IMR-90 (cell line): ENCODE measurements at regions not wholly inside any gene's neighbourhood (a gene's known extent, or its start where the extent isn't known, plus 50 kb on each side); places are given as distances from the start of the nearest gene placed in this dataset.

Experiments
- ATAC-seq: fragments of 200-7000 bp; cut with Tn5 transposase; 2 replicates; pipeline ENCODE4 v1.9.1; 2020; ENCODE audit warnings: low read depth, mild to moderate bottlenecking, moderate library complexity
- BruUV-seq: library from RNA; stranded (reverse); fragments of 400-500 nt; replicated peaks from 2 replicates; lab custom pipeline; 2021; lab: Mats Ljungman, UMichigan
- CTCF ChIA-PET: fragments of 300-600 bp; formaldehyde crosslinking; extraction: SDS; loops from one replicate; lab custom pipeline; 2021; ENCODE audit warnings: antibody characterized with exemption; lab: Yijun Ruan, JAX
- POLR2A ChIA-PET: fragments of 300-600 bp; sonication (Branson Sonifier 250); formaldehyde crosslinking; loops from one replicate; lab custom pipeline; 2022; ENCODE audit warnings: antibody characterized with exemption; ENCODE audit not compliant: unreplicated experiment; lab: Charles Lee
- DNase-seq: peaks from one replicate; pipeline ENCODE4 v3.0.0; 2013
- H2AFZ ChIP-seq: replicated peaks from 2 replicates; pipeline ENCODE3; 2013; ENCODE audit warnings: low read length, mild to moderate bottlenecking; ENCODE audit not compliant: poor library complexity
- H2AK5ac ChIP-seq: 2 replicates; pipeline ENCODE4 v1.6.1; 2013; ENCODE audit warnings: low read depth, low read length, inconsistent platforms
- H2AK9ac ChIP-seq: replicated peaks from 2 replicates; pipeline ENCODE3; 2013; ENCODE audit warnings: mild to moderate bottlenecking, low read depth, low read length, moderate library complexity; ENCODE audit not compliant: poor library complexity
- H2BK120ac ChIP-seq: 2 replicates; pipeline ENCODE4 v1.6.1; 2013; ENCODE audit warnings: low read depth, low read length, inconsistent platforms
- H2BK15ac ChIP-seq: 3 replicates; pipeline ENCODE4 v1.6.1; 2013; ENCODE audit warnings: low read depth, low read length, inconsistent platforms
- H2BK20ac ChIP-seq: 2 replicates; pipeline ENCODE4 v1.6.1; 2013; ENCODE audit warnings: low read depth, mild to moderate bottlenecking, inconsistent platforms, low read length, moderate library complexity
- H2BK5ac ChIP-seq: 2 replicates; pipeline ENCODE4 v1.6.1; 2013; ENCODE audit warnings: mild to moderate bottlenecking, low read depth, low read length, inconsistent platforms; ENCODE audit not compliant: poor library complexity, severe bottlenecking
- H3K14ac ChIP-seq: replicated peaks from 2 replicates; pipeline ENCODE4 v1.6.1; 2013; ENCODE audit warnings: low read depth, low read length, inconsistent platforms
- H3K18ac ChIP-seq: 2 replicates; pipeline ENCODE4 v1.6.1; 2013; ENCODE audit warnings: low read depth, low read length, control low read depth
- H3K23ac ChIP-seq: 2 replicates; pipeline ENCODE4 v1.6.1; 2013; ENCODE audit warnings: low read depth, low read length, inconsistent platforms
- H3K27ac ChIP-seq: 2 replicates; pipeline ENCODE4 v1.5.1; 2013; ENCODE audit warnings: mild to moderate bottlenecking, control low read depth, low read length; ENCODE audit not compliant: insufficient read depth
- H3K27me3 ChIP-seq: 2 replicates; pipeline ENCODE4 v1.6.1; 2013; ENCODE audit warnings: low read length; ENCODE audit not compliant: control insufficient read depth, insufficient read depth
- H3K36me3 ChIP-seq: 2 replicates; pipeline ENCODE4 v1.6.1; 2013; ENCODE audit warnings: low read length, mixed read lengths; ENCODE audit not compliant: control insufficient read depth, insufficient read depth
- H3K4ac ChIP-seq: 2 replicates; pipeline ENCODE4 v1.6.1; 2013; ENCODE audit warnings: low read depth, low read length, inconsistent platforms
- H3K4me1 ChIP-seq: 2 replicates; pipeline ENCODE4 v1.6.1; 2013; ENCODE audit warnings: low read length, mixed read lengths; ENCODE audit not compliant: control insufficient read depth, insufficient read depth
- H3K4me2 ChIP-seq: 2 replicates; pipeline ENCODE4 v1.6.1; 2013; ENCODE audit warnings: low read depth, mild to moderate bottlenecking, control low read depth, low read length, moderate library complexity
- H3K4me3 ChIP-seq: 2 replicates; pipeline ENCODE4 v1.5.1; 2013; ENCODE audit warnings: low read depth, mild to moderate bottlenecking, control low read depth, low read length, moderate library complexity; ENCODE audit not compliant: insufficient read depth
- H3K56ac ChIP-seq: 2 replicates; pipeline ENCODE4 v1.6.1; 2013; ENCODE audit warnings: low read length, inconsistent platforms; ENCODE audit not compliant: insufficient read depth; ENCODE audit errors: extremely low read depth
- H3K79me1 ChIP-seq, 2 experiments: 2 replicates each; pipeline ENCODE4 v1.6.1; 2013; ENCODE audit warnings: low read length in 2 of 2, inconsistent platforms in 1 of 2, low read depth in 1 of 2
- H3K9ac ChIP-seq: 2 replicates; pipeline ENCODE4 v1.6.1; 2013; ENCODE audit warnings: low read depth, low read length, control low read depth
- H3K9me1 ChIP-seq: 2 replicates; pipeline ENCODE4 v1.6.1; 2013; ENCODE audit warnings: low read length, inconsistent platforms; ENCODE audit not compliant: insufficient read depth
- H3K9me3 ChIP-seq: 2 replicates; pipeline ENCODE4 v1.6.1; 2013; ENCODE audit warnings: low read length; ENCODE audit not compliant: control insufficient read depth, insufficient read depth
- H4K20me1 ChIP-seq: 2 replicates; pipeline ENCODE4 v1.6.1; 2013; ENCODE audit warnings: low read length, inconsistent platforms; ENCODE audit not compliant: insufficient read depth
- H4K5ac ChIP-seq: 2 replicates; pipeline ENCODE4 v1.6.1; 2013; ENCODE audit warnings: mild to moderate bottlenecking, low read depth, low read length, control low read depth
- H4K8ac ChIP-seq, 2 experiments: 2 replicates each; pipeline ENCODE4 v1.6.1; 2013; ENCODE audit warnings: low read depth in 2 of 2, low read length in 2 of 2, control low read depth in 1 of 2, inconsistent platforms in 1 of 2
- H4K91ac ChIP-seq: 2 replicates; pipeline ENCODE4 v1.6.1; 2013; ENCODE audit warnings: low read depth, low read length, inconsistent platforms; ENCODE audit not compliant: insufficient read depth
- BHLHE40 ChIP-seq: fragments of 150-350 bp; IDR thresholded peaks from 2 replicates; pipeline ENCODE4 v1.6.1; 2016; ENCODE audit warnings: mild to moderate bottlenecking, low read depth, low read length
- CEBPB ChIP-seq: IDR thresholded peaks from 2 replicates; pipeline ENCODE4 v1.6.1; 2012; ENCODE audit warnings: low read depth, low read length, improper control_type of control experiment
- FOS ChIP-seq: fragments of 150-350 bp; IDR thresholded peaks from 2 replicates; pipeline ENCODE4 v1.6.1; 2016; ENCODE audit warnings: low read depth, low read length
- MAZ ChIP-seq: IDR thresholded peaks from 2 replicates; pipeline ENCODE4 v1.6.1; 2012; ENCODE audit warnings: low read depth, mild to moderate bottlenecking, low read length, improper control_type of control experiment, moderate library complexity, borderline replicate concordance
- MXI1 ChIP-seq: IDR thresholded peaks from 2 replicates; pipeline ENCODE4 v1.6.1; 2012; ENCODE audit warnings: low read depth, mild to moderate bottlenecking, low read length, moderate library complexity, borderline replicate concordance
- NFE2L2 ChIP-seq: fragments of 150-350 bp; IDR thresholded peaks from 2 replicates; pipeline ENCODE4 v1.6.1; 2016; ENCODE audit warnings: low read depth, mild to moderate bottlenecking, low read length
- RAD21 ChIP-seq: IDR thresholded peaks from 2 replicates; pipeline ENCODE4 v1.6.1; 2012; ENCODE audit warnings: low read length, improper control_type of control experiment
- RCOR1 ChIP-seq: IDR thresholded peaks from 2 replicates; pipeline ENCODE4 v1.6.1; 2012; ENCODE audit warnings: mild to moderate bottlenecking, low read length, improper control_type of control experiment; ENCODE audit not compliant: insufficient replicate concordance
- RFX5 ChIP-seq: IDR thresholded peaks from 2 replicates; pipeline ENCODE4 v1.8.0; 2012; ENCODE audit warnings: low read depth, mild to moderate bottlenecking, low read length, moderate library complexity
- SMC3 ChIP-seq: fragments of 150-350 bp; IDR thresholded peaks from 2 replicates; pipeline ENCODE4 v1.6.1; 2016; ENCODE audit warnings: low read depth, mild to moderate bottlenecking, antibody characterized with exemption, low read length, moderate library complexity
- WGBS, 2 experiments: methylation state at CpG; one replicate each; pipeline versions ENCODE4 v1.1.5 to v1.1.7; 2013; ENCODE audit warnings: missing lambda C conversion rate in 2 of 2; ENCODE audit not compliant: insufficient read length in 1 of 2; ENCODE audit errors: extremely low coverage in 2 of 2; 5-methylcytosine and 5-hydroxymethylcytosine counted together
- dilution Hi-C: fragments of 300-500 bp; cut with HindIII; formaldehyde crosslinking; loops from one replicate; pipeline ENCODE4 v1.14.3; 2018; ENCODE audit warnings: low sequenced_read_pairs; ENCODE audit not compliant: unreplicated experiment
- in situ Hi-C: fragments of 300-500 bp; cut with MboI; formaldehyde crosslinking; loops from 3 replicates; pipeline ENCODE4 v1.14.3; 2019; ENCODE audit warnings: low sequenced_read_pairs, inconsistent platforms, mixed read lengths
- intact Hi-C: fragments of 100-400 bp; cut with micrococcal nuclease; formaldehyde crosslinking; loops from 2 replicates; pipeline ENCODE4 v1.10.0; 2022
- TF ChIP-seq, protein P1 (sequence below): conservative IDR thresholded peaks from 2 replicates; pipeline ENCODE4 v1.5.1; 2012; ENCODE audit warnings: mild to moderate bottlenecking, low read depth, low read length, improper control_type of control experiment
- TF ChIP-seq, protein P2 (sequence below): fragments of 150-350 bp; IDR thresholded peaks from 2 replicates; pipeline ENCODE4 v1.6.1; 2016; ENCODE audit warnings: low read depth, mild to moderate bottlenecking, low read length, moderate library complexity, borderline replicate concordance

DNA sequence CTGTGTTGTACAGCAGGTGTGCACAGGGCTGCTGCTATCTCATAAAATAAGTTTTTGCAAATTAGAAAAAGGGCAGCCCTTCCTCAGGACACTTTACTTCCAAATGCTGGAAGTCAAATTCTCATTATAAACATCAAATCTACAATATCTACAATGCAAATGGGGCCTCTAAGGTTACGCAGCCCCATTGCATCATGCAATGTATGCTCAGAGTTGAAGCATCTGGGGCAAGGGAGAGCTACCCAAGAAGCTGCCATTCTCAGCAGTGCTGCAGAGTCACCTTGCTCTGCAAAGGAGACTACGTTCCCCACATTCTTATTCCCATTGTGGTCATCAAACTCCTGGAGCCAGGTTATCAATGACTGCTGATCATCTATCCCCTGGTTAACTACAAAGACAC lies 208.9 kb upstream of the POGK start:
- H3K9me1 ChIP-seq = no peaks in the 10 kb centered on the region
- POLR2A ChIA-PET = no interaction called here
- intact Hi-C loops (no loop called here), dilution Hi-C loops (no loop called here), in situ Hi-C loops (no loop called here)
- no peaks in the 10 kb centered on the region for H4K20me1 ChIP-seq
- no CpG with 5 or more reads among the region's 2 CpGs for WGBS, 2 experiments
- no peak overlapping the region for H4K5ac ChIP-seq
- no peak overlapping the region for H3K9ac ChIP-seq
- no peak overlapping the region for H3K4ac ChIP-seq
- peaks cover 4% of the 10 kb centered on the region for H3K9me3 ChIP-seq
- no peak overlapping the region for H4K91ac ChIP-seq
- H3K56ac ChIP-seq = no peak overlapping the region
- H3K27me3 ChIP-seq = no peaks in the 10 kb centered on the region
- ATAC-seq (no peak), DNase-seq (no peak)
- no peak overlapping the region for H3K4me3 ChIP-seq
- no peak overlapping the region for H4K8ac ChIP-seq
- no peak overlapping the region for H3K23ac ChIP-seq
- CTCF ChIA-PET = no interaction called here
- no peak overlapping the region for H3K18ac ChIP-seq
- no peak overlapping the region for H2BK20ac ChIP-seq
- no peak overlapping the region for H2BK15ac ChIP-seq
- H3K4me2 ChIP-seq = no peak overlapping the region
- no peak overlapping the region for H2BK120ac ChIP-seq
- no peaks in the 10 kb centered on the region for H3K4me1 ChIP-seq
- H3K27ac ChIP-seq = no peak overlapping the region
- no peak overlapping the region for H3K14ac ChIP-seq
- TF ChIP-seq MXI1 (no peak), CEBPB (no peak), BHLHE40 (no peak), RFX5 (no peak), NFE2L2 (no peak), MAZ (no peak), SMC3 (no peak), FOS (no peak), RCOR1 (no peak), RAD21 (no peak)
- TF ChIP-seq, protein P1, sequence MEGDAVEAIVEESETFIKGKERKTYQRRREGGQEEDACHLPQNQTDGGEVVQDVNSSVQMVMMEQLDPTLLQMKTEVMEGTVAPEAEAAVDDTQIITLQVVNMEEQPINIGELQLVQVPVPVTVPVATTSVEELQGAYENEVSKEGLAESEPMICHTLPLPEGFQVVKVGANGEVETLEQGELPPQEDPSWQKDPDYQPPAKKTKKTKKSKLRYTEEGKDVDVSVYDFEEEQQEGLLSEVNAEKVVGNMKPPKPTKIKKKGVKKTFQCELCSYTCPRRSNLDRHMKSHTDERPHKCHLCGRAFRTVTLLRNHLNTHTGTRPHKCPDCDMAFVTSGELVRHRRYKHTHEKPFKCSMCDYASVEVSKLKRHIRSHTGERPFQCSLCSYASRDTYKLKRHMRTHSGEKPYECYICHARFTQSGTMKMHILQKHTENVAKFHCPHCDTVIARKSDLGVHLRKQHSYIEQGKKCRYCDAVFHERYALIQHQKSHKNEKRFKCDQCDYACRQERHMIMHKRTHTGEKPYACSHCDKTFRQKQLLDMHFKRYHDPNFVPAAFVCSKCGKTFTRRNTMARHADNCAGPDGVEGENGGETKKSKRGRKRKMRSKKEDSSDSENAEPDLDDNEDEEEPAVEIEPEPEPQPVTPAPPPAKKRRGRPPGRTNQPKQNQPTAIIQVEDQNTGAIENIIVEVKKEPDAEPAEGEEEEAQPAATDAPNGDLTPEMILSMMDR = no peak
- TF ChIP-seq, protein P2, sequence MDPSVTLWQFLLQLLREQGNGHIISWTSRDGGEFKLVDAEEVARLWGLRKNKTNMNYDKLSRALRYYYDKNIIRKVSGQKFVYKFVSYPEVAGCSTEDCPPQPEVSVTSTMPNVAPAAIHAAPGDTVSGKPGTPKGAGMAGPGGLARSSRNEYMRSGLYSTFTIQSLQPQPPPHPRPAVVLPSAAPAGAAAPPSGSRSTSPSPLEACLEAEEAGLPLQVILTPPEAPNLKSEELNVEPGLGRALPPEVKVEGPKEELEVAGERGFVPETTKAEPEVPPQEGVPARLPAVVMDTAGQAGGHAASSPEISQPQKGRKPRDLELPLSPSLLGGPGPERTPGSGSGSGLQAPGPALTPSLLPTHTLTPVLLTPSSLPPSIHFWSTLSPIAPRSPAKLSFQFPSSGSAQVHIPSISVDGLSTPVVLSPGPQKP = no peak
- H2AFZ ChIP-seq = no peak overlapping the region
- H2AK9ac ChIP-seq = no peak overlapping the region
- H3K36me3 ChIP-seq = no peaks in the 10 kb centered on the region
- BruUV-seq = no TSS peak
- H3K79me1 ChIP-seq = no peaks in the 10 kb centered on the region
- no peak overlapping the region for H2BK5ac ChIP-seq
- H2AK5ac ChIP-seq = no peak overlapping the region
